H1 (cell line): ENCODE measurements at regions not wholly inside any gene's neighbourhood (a gene's known extent, or its start where the extent isn't known, plus 50 kb on each side); places are given as distances from the start of the nearest gene placed in this dataset.
A peak's percentile ranks its signal among the peaks of the same experiment; 100 is the strongest.

Experiments used
- CTCF ChIA-PET: fragments of 300-600 bp; sonication (Branson Sonifier 250); formaldehyde crosslinking; loops from one replicate; lab custom pipeline; 2021; ENCODE audit not compliant: partially characterized antibody; lab: Charles Lee
- POLR2A ChIA-PET: fragments of 300-600 bp; sonication (Branson Sonifier 250); formaldehyde crosslinking; loops from one replicate; lab custom pipeline; 2021; ENCODE audit warnings: inconsistent platforms; ENCODE audit not compliant: partially characterized antibody; lab: Charles Lee
- DNase-seq, 2 experiments: peaks; one replicate each; pipeline versions ENCODE4 v3.0.0 to v3.0.0-alpha.2; 2010 to 2022; ENCODE audit warnings: low spot score in 2 of 2, low read depth in 1 of 2, mixed read lengths in 1 of 2
- FAIRE-seq: peaks from 2 replicates; lab custom pipeline; 2011; peaks lifted over from hg19 to GRCh38; lab: Jason Lieb, UNC
- H2AFZ ChIP-seq: 2 replicates; pipeline ENCODE4 v1.8.1; 2012; ENCODE audit warnings: low read length, inconsistent platforms
- H2AK5ac ChIP-seq: 2 replicates; pipeline ENCODE4 v1.6.1; 2013; ENCODE audit warnings: low read depth, low read length
- H2BK120ac ChIP-seq: replicated peaks from 2 replicates; pipeline ENCODE3; 2013; ENCODE audit warnings: low read depth, low read length, inconsistent platforms
- H2BK12ac ChIP-seq: 2 replicates; pipeline ENCODE4 v1.6.1; 2013; ENCODE audit warnings: low read depth, low read length
- H2BK15ac ChIP-seq: 2 replicates; pipeline ENCODE4 v1.6.1; 2013; ENCODE audit warnings: low read length
- H2BK20ac ChIP-seq: 2 replicates; pipeline ENCODE4 v1.6.1; 2013; ENCODE audit warnings: low read length
- H2BK5ac ChIP-seq: 2 replicates; pipeline ENCODE4 v1.6.1; 2013; ENCODE audit warnings: low read depth, low read length
- H3K14ac ChIP-seq: 2 replicates; pipeline ENCODE4 v1.6.1; 2013; ENCODE audit warnings: inconsistent platforms; ENCODE audit not compliant: insufficient read length
- H3K18ac ChIP-seq: 2 replicates; pipeline ENCODE4 v1.6.1; 2013; ENCODE audit warnings: low read length; ENCODE audit errors: extremely low read depth
- H3K23ac ChIP-seq: 2 replicates; pipeline ENCODE4 v1.6.1; 2013; ENCODE audit warnings: inconsistent platforms; ENCODE audit not compliant: insufficient read length
- H3K23me2 ChIP-seq: 2 replicates; pipeline ENCODE4 v1.6.1; 2013; ENCODE audit warnings: low read depth, low read length
- H3K27ac ChIP-seq: 2 replicates; pipeline ENCODE4 v1.6.1; 2011; ENCODE audit warnings: low read depth, low read length, inconsistent platforms
- H3K27me3 ChIP-seq, 4 experiments: replicated peaks in 1 of 4; 1 replicate in 1 of 4; 2 replicates in 3 of 4; pipeline versions ENCODE4 v1.6.1 to v1.8.1; 2011 to 2013; ENCODE audit warnings: low read length in 3 of 4, mild to moderate bottlenecking in 3 of 4, inconsistent platforms in 2 of 4, mixed read lengths in 2 of 4, moderate library complexity in 1 of 4; ENCODE audit not compliant: control insufficient read depth in 3 of 4, insufficient read depth in 3 of 4; ENCODE audit errors: extremely low read depth in 1 of 4
- H3K36me3 ChIP-seq, 4 experiments: 2 replicates each; pipeline versions ENCODE4 v1.6.1 to v1.8.1; 2011 to 2013; ENCODE audit warnings: mild to moderate bottlenecking in 4 of 4, low read length in 3 of 4, moderate library complexity in 2 of 4, control low read depth in 1 of 4, inconsistent platforms in 1 of 4; ENCODE audit not compliant: insufficient read depth in 4 of 4, control insufficient read depth in 2 of 4
- H3K4ac ChIP-seq: replicated peaks from 2 replicates; pipeline ENCODE3; 2013; ENCODE audit warnings: low read length, low read depth, mixed read lengths, inconsistent platforms; ENCODE audit not compliant: insufficient read length
- H3K4me1 ChIP-seq, 4 experiments: replicated peaks in 1 of 4; 1 replicate in 1 of 4; 2 replicates in 3 of 4; pipeline versions ENCODE4 v1.6.1 to v1.8.1; 2011 to 2013; ENCODE audit warnings: low read length in 3 of 4, inconsistent platforms in 2 of 4, mixed read lengths in 1 of 4; ENCODE audit not compliant: insufficient read depth in 4 of 4, control insufficient read depth in 3 of 4
- H3K4me2 ChIP-seq, 2 experiments: 2 replicates each; pipeline versions ENCODE4 v1.6.1 to v1.8.1; 2011 to 2013; ENCODE audit warnings: low read depth in 2 of 2, low read length in 2 of 2, control low read depth in 1 of 2, inconsistent platforms in 1 of 2, mild to moderate bottlenecking in 1 of 2; ENCODE audit not compliant: insufficient read depth in 1 of 2
- H3K4me3 ChIP-seq, 4 experiments: fragments of 200-600, 300-600 bp in 1 of 4; sonication (generic), shearing (Covaris generic), sonication (Bioruptor Twin) in 1 of 4; 2 replicates each; pipeline versions ENCODE4 v1.5.1 to v1.8.1; 2011 to 2016; ENCODE audit warnings: low read length in 4 of 4, low read depth in 3 of 4, control low read depth in 2 of 4, inconsistent platforms in 2 of 4, mild to moderate bottlenecking in 2 of 4, mixed read lengths in 1 of 4, moderate library complexity in 1 of 4; ENCODE audit not compliant: insufficient read depth in 2 of 4; ENCODE audit errors: extremely low read depth in 1 of 4
- H3K56ac ChIP-seq: replicated peaks from 2 replicates; pipeline ENCODE3; 2013; ENCODE audit warnings: low read depth, mild to moderate bottlenecking, mixed read lengths, low read length, inconsistent platforms; ENCODE audit not compliant: insufficient read length
- H3K79me1 ChIP-seq: 2 replicates; pipeline ENCODE4 v1.6.1; 2013; ENCODE audit warnings: low read depth, low read length, control low read depth
- H3K79me2 ChIP-seq, 2 experiments: 2 replicates each; pipeline versions ENCODE4 v1.6.1 to v1.8.1; 2012 to 2013; ENCODE audit warnings: low read length in 2 of 2, mild to moderate bottlenecking in 2 of 2, inconsistent platforms in 1 of 2; ENCODE audit not compliant: insufficient read depth in 2 of 2, control insufficient read depth in 1 of 2
- H3K9ac ChIP-seq, 4 experiments: replicated peaks in 1 of 4; 1 replicate in 1 of 4; 2 replicates in 3 of 4; pipeline versions ENCODE4 v1.6.1 to v1.8.1; 2011 to 2013; ENCODE audit warnings: low read depth in 3 of 4, low read length in 3 of 4, control low read depth in 2 of 4, mild to moderate bottlenecking in 2 of 4, moderate library complexity in 2 of 4, inconsistent platforms in 1 of 4; ENCODE audit errors: extremely low read depth in 1 of 4
- H3K9me3 ChIP-seq, 2 experiments: 2 replicates each; pipeline versions ENCODE4 v1.6.1 to v1.8.1; 2012 to 2013; ENCODE audit warnings: mild to moderate bottlenecking in 2 of 2, moderate library complexity in 2 of 2, control low read depth in 1 of 2, inconsistent platforms in 1 of 2, low read depth in 1 of 2, low read length in 1 of 2, mixed read lengths in 1 of 2; ENCODE audit not compliant: insufficient read depth in 2 of 2
- H4K20me1 ChIP-seq, 2 experiments: replicated peaks in 1 of 2; 2 replicates each; pipeline versions ENCODE3 to v1.8.1; 2011 to 2013; ENCODE audit warnings: inconsistent platforms in 2 of 2, low read length in 2 of 2, mild to moderate bottlenecking in 1 of 2; ENCODE audit not compliant: insufficient read depth in 2 of 2, control insufficient read depth in 1 of 2
- H4K5ac ChIP-seq: 2 replicates; pipeline ENCODE4 v1.6.1; 2013; ENCODE audit warnings: low read length, low read depth, mixed read lengths, inconsistent platforms; ENCODE audit not compliant: insufficient read length
- H4K8ac ChIP-seq: 2 replicates; pipeline ENCODE4 v1.8.0; 2013; ENCODE audit warnings: mild to moderate bottlenecking, moderate library complexity, low read length, inconsistent platforms; ENCODE audit not compliant: insufficient read depth; ENCODE audit errors: extremely low read depth
- H4K91ac ChIP-seq: replicated peaks from 2 replicates; pipeline ENCODE3; 2013; ENCODE audit warnings: low read length, mixed read lengths, inconsistent platforms; ENCODE audit not compliant: insufficient read length
- CEBPB ChIP-seq: IDR thresholded peaks from 2 replicates; pipeline ENCODE4 v1.6.1; 2012; ENCODE audit warnings: low read depth, low read length
- TCF12 ChIP-seq: IDR thresholded peaks from 2 replicates; pipeline ENCODE4 v1.6.1; 2011; ENCODE audit warnings: low read depth, mild to moderate bottlenecking, low read length
- TEAD4 ChIP-seq: IDR thresholded peaks from 2 replicates; pipeline ENCODE4 v1.6.1; 2012; ENCODE audit warnings: low read depth, low read length, inconsistent platforms, mixed read lengths
- WGBS, 2 experiments: shearing (Covaris generic) in 1 of 2; methylation state at CpG; one replicate each; pipeline versions ENCODE4 v1.1.6 to v1.1.7; 2013 to 2015; ENCODE audit warnings: low lambda C conversion rate in 2 of 2, mixed read lengths in 2 of 2, inconsistent platforms in 1 of 2, low coverage in 1 of 2, missing lambda C conversion rate in 1 of 2; ENCODE audit not compliant: insufficient replicate concordance in 2 of 2, insufficient coverage in 1 of 2, insufficient read length in 1 of 2; ENCODE audit errors: extremely low coverage in 1 of 2, missing lambda C conversion rate in 1 of 2; 5-methylcytosine and 5-hydroxymethylcytosine counted together
- TF ChIP-seq, protein P1 (sequence below), 3 experiments: IDR thresholded peaks; 1 replicate in 2 of 3; 2 replicates in 1 of 3; pipeline versions ENCODE4 v1.5.1 to v1.6.1; 2011; ENCODE audit warnings: low read length in 3 of 3, mild to moderate bottlenecking in 3 of 3, inconsistent platforms in 2 of 3, low read depth in 1 of 3, moderate library complexity in 1 of 3; ENCODE audit not compliant: insufficient read depth in 1 of 3; ENCODE audit errors: control extremely low read depth in 1 of 3
- TF ChIP-seq, protein P2 (sequence below): IDR thresholded peaks from 2 replicates; pipeline ENCODE4 v1.6.1; 2012; ENCODE audit warnings: inconsistent platforms

DNA sequence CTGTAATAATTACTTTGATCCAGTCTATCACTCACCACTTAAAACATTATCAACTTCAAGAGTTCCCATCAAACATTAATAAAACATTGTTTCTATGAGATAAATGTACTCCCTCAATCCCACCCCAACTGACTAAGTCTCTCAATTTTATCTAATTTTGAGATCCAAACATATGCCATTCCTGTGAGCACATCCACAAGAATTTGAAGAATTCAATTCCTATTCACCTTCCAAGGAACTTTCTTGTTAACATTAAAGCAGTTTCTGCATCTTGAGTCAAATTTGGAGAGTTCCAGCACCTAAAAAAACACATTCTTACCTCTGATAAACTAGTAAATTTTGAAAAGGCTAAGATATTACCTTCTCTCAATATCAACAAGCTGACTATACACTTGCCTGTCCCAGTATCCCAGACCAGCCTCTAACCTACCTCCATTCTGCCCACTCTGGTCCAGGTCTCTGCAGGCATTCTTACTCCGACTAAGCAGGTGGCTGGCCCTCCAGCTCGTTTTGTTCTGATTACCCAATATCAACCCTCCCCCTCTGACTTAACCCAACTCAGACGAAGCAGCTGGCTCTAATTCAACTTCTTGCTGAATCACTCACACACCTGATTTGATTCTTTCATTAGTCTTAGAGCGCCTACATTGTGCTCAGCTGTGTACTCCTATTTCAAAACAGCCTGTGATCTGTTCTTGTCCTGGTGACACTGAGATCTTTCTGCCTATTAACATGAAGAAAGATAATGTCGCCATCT lies 275.2 kb downstream of the IPMK start:
- ChIA-PET POLR2A (interaction anchor here (0.6 kb wide), 1 partner anchor 88 kb away, joined by 3 read pairs; no protein-coding TSS in a partner anchor), CTCF (interaction anchor here (0.6 kb wide), 1 partner anchor 418 kb away, joined by 3 read pairs; no protein-coding TSS in a partner anchor)
- H4K8ac ChIP-seq, result no peak overlapping the region
- no peak overlapping the region for H2BK5ac ChIP-seq
- H4K91ac ChIP-seq, result no peak overlapping the region
- no peak overlapping the region for H4K5ac ChIP-seq
- H3K36me3 ChIP-seq, result no peaks in the 10 kb centered on the region
- DNase-seq (peak in 1 of 2 experiments; percentile 13), FAIRE-seq (peak; percentile 36)
- no peaks in the 10 kb centered on the region for H4K20me1 ChIP-seq
- 0 out of 2 replicates have a peak overlapping the region, but pooled peaks have one; percentile 12 for H2AFZ ChIP-seq
- H3K23me2 ChIP-seq, result no peaks in the 10 kb centered on the region
- peaks cover 0 to 6% (median 1%) of the 10 kb centered on the region in 4 experiments; a peak in 3 of 7 replicates for H3K4me1 ChIP-seq
- no peaks in the 10 kb centered on the region for H3K79me2 ChIP-seq
- no peak overlapping the region for H3K4me2 ChIP-seq
- H3K79me1 ChIP-seq, result no peaks in the 10 kb centered on the region
- H2BK15ac ChIP-seq, result no peak overlapping the region
- H2BK20ac ChIP-seq, result no peak overlapping the region
- H2BK12ac ChIP-seq, result no peak overlapping the region
- TF ChIP-seq, protein P1, sequence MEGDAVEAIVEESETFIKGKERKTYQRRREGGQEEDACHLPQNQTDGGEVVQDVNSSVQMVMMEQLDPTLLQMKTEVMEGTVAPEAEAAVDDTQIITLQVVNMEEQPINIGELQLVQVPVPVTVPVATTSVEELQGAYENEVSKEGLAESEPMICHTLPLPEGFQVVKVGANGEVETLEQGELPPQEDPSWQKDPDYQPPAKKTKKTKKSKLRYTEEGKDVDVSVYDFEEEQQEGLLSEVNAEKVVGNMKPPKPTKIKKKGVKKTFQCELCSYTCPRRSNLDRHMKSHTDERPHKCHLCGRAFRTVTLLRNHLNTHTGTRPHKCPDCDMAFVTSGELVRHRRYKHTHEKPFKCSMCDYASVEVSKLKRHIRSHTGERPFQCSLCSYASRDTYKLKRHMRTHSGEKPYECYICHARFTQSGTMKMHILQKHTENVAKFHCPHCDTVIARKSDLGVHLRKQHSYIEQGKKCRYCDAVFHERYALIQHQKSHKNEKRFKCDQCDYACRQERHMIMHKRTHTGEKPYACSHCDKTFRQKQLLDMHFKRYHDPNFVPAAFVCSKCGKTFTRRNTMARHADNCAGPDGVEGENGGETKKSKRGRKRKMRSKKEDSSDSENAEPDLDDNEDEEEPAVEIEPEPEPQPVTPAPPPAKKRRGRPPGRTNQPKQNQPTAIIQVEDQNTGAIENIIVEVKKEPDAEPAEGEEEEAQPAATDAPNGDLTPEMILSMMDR (IDR thresholded peaks at IDR 0.05; ENCODE audit: control extremely low read depth in 1 of 3, insufficient read depth in 1 of 3, low read depth in 1 of 3, low read length in 3 of 3), result no peak
- TF ChIP-seq, protein P2, sequence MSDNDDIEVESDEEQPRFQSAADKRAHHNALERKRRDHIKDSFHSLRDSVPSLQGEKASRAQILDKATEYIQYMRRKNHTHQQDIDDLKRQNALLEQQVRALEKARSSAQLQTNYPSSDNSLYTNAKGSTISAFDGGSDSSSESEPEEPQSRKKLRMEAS, result no peak
- TF ChIP-seq TCF12 (no peak), CEBPB (peak; percentile 59; the same call in 1 of the 2 replicates), TEAD4 (no peak)
- no peak overlapping the region for H2BK120ac ChIP-seq
- no peak overlapping the region for H3K27ac ChIP-seq
- WGBS, 2 experiments, result 76% methylated on average over 5 of the region's 5 CpGs; no CpG with 5 or more reads in 1 of the 2 experiments
- H3K14ac ChIP-seq, result no peak overlapping the region
- no peak overlapping the region for H3K23ac ChIP-seq
- H3K18ac ChIP-seq, result no peak overlapping the region; the same call in 1 of the 2 replicates
- H3K9ac ChIP-seq, result no peak overlapping the region
- H2AK5ac ChIP-seq, result no peak overlapping the region
- H3K27me3 ChIP-seq, result no peaks in the 10 kb centered on the region
- no peak overlapping the region for H3K56ac ChIP-seq
- no peak overlapping the region for H3K4ac ChIP-seq
- no peak overlapping the region for H3K4me3 ChIP-seq
- H3K9me3 ChIP-seq, result no peaks in the 10 kb centered on the region
